SU-DHL-6 (cell line): ENCODE measurements at regions not wholly inside any gene's neighbourhood (a gene's known extent, or its start where the extent isn't known, plus 50 kb on each side); places are given as distances from the start of the nearest gene placed in this dataset.

Experiments
- EZH2phosphoT487 ChIP-seq: fragments of 200-600 bp; sonication (generic), shearing (Covaris generic); conservative IDR thresholded peaks from 2 replicates; pipeline ENCODE4 v1.6.1; 2018; ENCODE audit warnings: mild to moderate bottlenecking, antibody characterized with exemption, low read length, moderate library complexity, mixed read lengths
- TF ChIP-seq, protein P1 (sequence below): fragments of 200-600 bp; sonication (generic); IDR thresholded peaks from one replicate; pipeline ENCODE4 v1.5.1; 2017; ENCODE audit warnings: antibody characterized with exemption, mild to moderate bottlenecking, low read length, moderate library complexity; ENCODE audit not compliant: insufficient read depth, poor library complexity, severe bottlenecking

DNA sequence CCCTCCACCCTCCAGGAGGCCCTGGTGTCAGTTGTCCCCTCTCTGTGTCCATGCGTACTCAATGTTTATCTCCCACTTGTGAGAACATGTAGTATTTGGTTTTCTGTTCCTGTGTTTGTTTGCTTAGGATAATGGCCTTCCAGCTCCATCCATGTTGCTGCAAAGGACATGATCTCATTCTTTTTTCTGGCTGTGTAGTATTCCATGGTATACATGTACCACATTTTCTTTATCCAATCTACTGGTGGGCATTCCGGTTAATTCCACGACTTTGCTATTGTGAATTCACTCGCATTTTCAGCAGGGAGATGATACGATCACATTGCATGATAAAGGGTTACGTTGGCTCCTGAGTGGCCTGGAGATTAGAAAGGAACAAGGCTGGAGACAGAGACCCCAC is 286.2 kb downstream of the FOXL1 start:
- TF ChIP-seq EZH2phosphoT487, result no peak
- TF ChIP-seq, protein P1, sequence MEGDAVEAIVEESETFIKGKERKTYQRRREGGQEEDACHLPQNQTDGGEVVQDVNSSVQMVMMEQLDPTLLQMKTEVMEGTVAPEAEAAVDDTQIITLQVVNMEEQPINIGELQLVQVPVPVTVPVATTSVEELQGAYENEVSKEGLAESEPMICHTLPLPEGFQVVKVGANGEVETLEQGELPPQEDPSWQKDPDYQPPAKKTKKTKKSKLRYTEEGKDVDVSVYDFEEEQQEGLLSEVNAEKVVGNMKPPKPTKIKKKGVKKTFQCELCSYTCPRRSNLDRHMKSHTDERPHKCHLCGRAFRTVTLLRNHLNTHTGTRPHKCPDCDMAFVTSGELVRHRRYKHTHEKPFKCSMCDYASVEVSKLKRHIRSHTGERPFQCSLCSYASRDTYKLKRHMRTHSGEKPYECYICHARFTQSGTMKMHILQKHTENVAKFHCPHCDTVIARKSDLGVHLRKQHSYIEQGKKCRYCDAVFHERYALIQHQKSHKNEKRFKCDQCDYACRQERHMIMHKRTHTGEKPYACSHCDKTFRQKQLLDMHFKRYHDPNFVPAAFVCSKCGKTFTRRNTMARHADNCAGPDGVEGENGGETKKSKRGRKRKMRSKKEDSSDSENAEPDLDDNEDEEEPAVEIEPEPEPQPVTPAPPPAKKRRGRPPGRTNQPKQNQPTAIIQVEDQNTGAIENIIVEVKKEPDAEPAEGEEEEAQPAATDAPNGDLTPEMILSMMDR, result no peak
